H9 (cell line): ENCODE measurements at regions not wholly inside any gene's neighbourhood (a gene's known extent, or its start where the extent isn't known, plus 50 kb on each side); places are given as distances from the start of the nearest gene placed in this dataset.
"Not testable (repeated sequence)": the region's sequence is repeated elsewhere in the genome, so short reads cannot be mapped to it uniquely, and the experiment has no call there.

Experiments used
- DNase-seq: peaks from one replicate; pipeline ENCODE4 v3.0.0-alpha.2; 2017
- H2AFZ ChIP-seq: one replicate; pipeline ENCODE4 v1.6.1; 2013; ENCODE audit warnings: mild to moderate bottlenecking, low read length, control low read depth, moderate library complexity
- H2AK5ac ChIP-seq: 2 replicates; pipeline ENCODE4 v1.6.1; 2013; ENCODE audit warnings: low read length, control low read depth, mixed read lengths; ENCODE audit not compliant: insufficient read length
- H2BK120ac ChIP-seq: one replicate; pipeline ENCODE4 v1.6.1; 2013; ENCODE audit warnings: low read depth, mild to moderate bottlenecking, low read length, control low read depth, inconsistent platforms; ENCODE audit not compliant: poor library complexity, severe bottlenecking
- H2BK12ac ChIP-seq: 2 replicates; pipeline ENCODE4 v1.6.1; 2013; ENCODE audit warnings: low read length, control low read depth, mixed read lengths, low read depth; ENCODE audit not compliant: insufficient read length
- H2BK15ac ChIP-seq: 2 replicates; pipeline ENCODE4 v1.6.1; 2013; ENCODE audit warnings: low read depth, low read length, control low read depth
- H2BK20ac ChIP-seq: one replicate; pipeline ENCODE4 v1.6.1; 2013; ENCODE audit warnings: low read depth, mild to moderate bottlenecking, low read length, control low read depth, inconsistent platforms; ENCODE audit not compliant: poor library complexity, severe bottlenecking
- H2BK5ac ChIP-seq: 2 replicates; pipeline ENCODE4 v1.6.1; 2013; ENCODE audit warnings: low read length, control low read depth, mixed read lengths; ENCODE audit not compliant: insufficient read length
- H3K14ac ChIP-seq: 2 replicates; pipeline ENCODE4 v1.6.1; 2013; ENCODE audit warnings: low read length, control low read depth; ENCODE audit not compliant: insufficient read depth
- H3K18ac ChIP-seq: 2 replicates; pipeline ENCODE4 v1.6.1; 2013; ENCODE audit warnings: low read depth, mild to moderate bottlenecking, mixed read lengths, low read length, control low read depth; ENCODE audit not compliant: insufficient read length
- H3K23ac ChIP-seq: 2 replicates; pipeline ENCODE4 v1.6.1; 2013; ENCODE audit warnings: low read length, control low read depth, mixed read lengths, low read depth; ENCODE audit not compliant: insufficient read length
- H3K23me2 ChIP-seq: 2 replicates; pipeline ENCODE4 v1.6.1; 2013; ENCODE audit warnings: low read depth, mild to moderate bottlenecking, mixed read lengths, low read length, control low read depth; ENCODE audit not compliant: insufficient read length, poor library complexity, severe bottlenecking
- H3K27ac ChIP-seq: 2 replicates; pipeline ENCODE4 v1.5.1; 2013; ENCODE audit warnings: low read length, control low read depth, mixed read lengths, low read depth; ENCODE audit not compliant: insufficient read length
- H3K27me3 ChIP-seq: 2 replicates; pipeline ENCODE4 v1.6.1; 2013; ENCODE audit warnings: low read length, control low read depth, inconsistent platforms; ENCODE audit not compliant: insufficient read depth
- H3K4ac ChIP-seq: 2 replicates; pipeline ENCODE4 v1.6.1; 2013; ENCODE audit warnings: low read depth, mild to moderate bottlenecking, control low read depth, inconsistent platforms, low read length, moderate library complexity
- H3K4me1 ChIP-seq: 2 replicates; pipeline ENCODE4 v1.6.1; 2013; ENCODE audit warnings: low read length, control low read depth, inconsistent platforms; ENCODE audit not compliant: insufficient read depth
- H3K4me2 ChIP-seq: 2 replicates; pipeline ENCODE4 v1.6.1; 2013; ENCODE audit warnings: low read length, control low read depth, mixed read lengths; ENCODE audit not compliant: insufficient read length, insufficient read depth
- H3K56ac ChIP-seq: 2 replicates; pipeline ENCODE4 v1.6.1; 2013; ENCODE audit warnings: low read depth, mild to moderate bottlenecking, mixed read lengths, low read length, control low read depth; ENCODE audit not compliant: insufficient read length
- H3K79me1 ChIP-seq: 2 replicates; pipeline ENCODE4 v1.6.1; 2013; ENCODE audit warnings: low read depth, mild to moderate bottlenecking, moderate library complexity, low read length, control low read depth, inconsistent platforms; ENCODE audit not compliant: insufficient read depth, poor library complexity, severe bottlenecking
- H3K79me2 ChIP-seq: 2 replicates; pipeline ENCODE4 v1.6.1; 2013; ENCODE audit warnings: low read length, control low read depth, inconsistent platforms; ENCODE audit not compliant: insufficient read depth
- H3K9ac ChIP-seq: 2 replicates; pipeline ENCODE4 v1.6.1; 2013; ENCODE audit warnings: low read length, control low read depth, mixed read lengths; ENCODE audit not compliant: insufficient read length; ENCODE audit errors: extremely low read depth
- H3K9me3 ChIP-seq: one replicate; pipeline ENCODE4 v1.6.1; 2013; ENCODE audit warnings: low read depth, low read length, inconsistent platforms; ENCODE audit not compliant: control insufficient read depth
- H3T11ph ChIP-seq: one replicate; pipeline ENCODE4 v1.6.1; 2013; ENCODE audit warnings: mild to moderate bottlenecking, low read length, control low read depth, inconsistent platforms
- H4K20me1 ChIP-seq: one replicate; pipeline ENCODE4 v1.6.1; 2013; ENCODE audit not compliant: control insufficient read depth, insufficient read length, insufficient read depth
- H4K5ac ChIP-seq: 2 replicates; pipeline ENCODE4 v1.6.1; 2013; ENCODE audit warnings: low read depth, mild to moderate bottlenecking, mixed read lengths, low read length, control low read depth; ENCODE audit not compliant: insufficient read length
- H4K8ac ChIP-seq: replicated peaks from 2 replicates; pipeline ENCODE4 v1.6.1; 2013; ENCODE audit warnings: low read length, control low read depth, mixed read lengths, low read depth; ENCODE audit not compliant: insufficient read length
- H4K91ac ChIP-seq: 2 replicates; pipeline ENCODE4 v1.6.1; 2013; ENCODE audit warnings: low read depth, mild to moderate bottlenecking, moderate library complexity, mixed read lengths, low read length, control low read depth; ENCODE audit not compliant: insufficient read length
- H3K27ac Mint-ChIP-seq, 3 experiments: 2 replicates in 2 of 3; 3 replicates in 1 of 3; pipeline ENCODE4 v1.8.0; 2020 to 2021; ENCODE audit warnings: mixed read lengths in 3 of 3, mild to moderate bottlenecking in 1 of 3, moderate library complexity in 1 of 3
- H3K27me3 Mint-ChIP-seq: 2 replicates; pipeline ENCODE4 v1.8.0; 2021; ENCODE audit warnings: low read depth, mild to moderate bottlenecking, moderate library complexity, mixed read lengths
- H3K36me3 Mint-ChIP-seq, 3 experiments: 2 replicates in 2 of 3; 3 replicates in 1 of 3; pipeline ENCODE4 v1.8.0; 2020 to 2021; ENCODE audit warnings: low read depth in 3 of 3, mixed read lengths in 3 of 3; ENCODE audit not compliant: insufficient read depth in 1 of 3
- H3K4me1 Mint-ChIP-seq, 2 experiments: 2 replicates each; pipeline ENCODE4 v1.8.0; 2020; ENCODE audit warnings: mixed read lengths in 2 of 2
- H3K4me3 Mint-ChIP-seq, 2 experiments: 2 replicates in 1 of 2; 3 replicates in 1 of 2; pipeline ENCODE4 v1.8.0; 2020 to 2021; ENCODE audit warnings: mild to moderate bottlenecking in 2 of 2, mixed read lengths in 2 of 2, moderate library complexity in 1 of 2
- H3K9me3 Mint-ChIP-seq, 2 experiments: 2 replicates in 1 of 2; 3 replicates in 1 of 2; pipeline ENCODE4 v1.8.0; 2020; ENCODE audit warnings: mild to moderate bottlenecking in 2 of 2, mixed read lengths in 2 of 2, moderate library complexity in 1 of 2
- CTCF ChIP-seq: fragments of 200-600 bp; sonication (generic); conservative IDR thresholded peaks from 3 replicates; pipeline ENCODE4 v1.8.0; 2021; ENCODE audit warnings: antibody characterized with exemption, mild to moderate bottlenecking
- WGBS: extraction: QIAGEN DNeasy Blood & Tissue Kit; methylation state at CpG from one replicate; pipeline ENCODE4 v1.1.7; 2013; ENCODE audit warnings: missing lambda C conversion rate, low lambda C conversion rate, mixed read lengths; ENCODE audit not compliant: insufficient read length; ENCODE audit errors: extremely low coverage; 5-methylcytosine and 5-hydroxymethylcytosine counted together

- peaks cover 3% of the 10 kb centered on the region; the same call in 1 of the 2 replicates for H3K4me1 ChIP-seq
- no peaks in the 10 kb centered on the region for H3K79me2 ChIP-seq
- no peaks in the 10 kb centered on the region for H3K23me2 ChIP-seq
- no peaks in the 10 kb centered on the region; the same call in 1 of the 2 replicates for H3K27me3 Mint-ChIP-seq
- H3K36me3 Mint-ChIP-seq: no peaks in the 10 kb centered on the region
- no peak overlapping the region for H3K18ac ChIP-seq
- no peaks in the 10 kb centered on the region for H3K27me3 ChIP-seq
- H3K9me3 Mint-ChIP-seq: no peaks in the 10 kb centered on the region
- no peak overlapping the region for H3K27ac Mint-ChIP-seq
- no peak overlapping the region for H3K23ac ChIP-seq
- no peak overlapping the region for H2AFZ ChIP-seq
- H3K4me2 ChIP-seq: no peak overlapping the region
- H3K27ac ChIP-seq: no peak overlapping the region
- no peaks in the 10 kb centered on the region for H3K79me1 ChIP-seq
- no peak for DNase-seq
- H3K4me3 Mint-ChIP-seq: no peak overlapping the region
- no peaks in the 10 kb centered on the region for H4K20me1 ChIP-seq
- H3K9me3 ChIP-seq: no peaks in the 10 kb centered on the region
- no peak overlapping the region for H3K4ac ChIP-seq
- H2BK12ac ChIP-seq: no peak overlapping the region
- no peak overlapping the region for H2BK5ac ChIP-seq
- WGBS: no CpG with 5 or more reads among the region's 2 CpGs
- H2BK15ac ChIP-seq: no peak overlapping the region
- no peak overlapping the region for H3K9ac ChIP-seq
- H4K8ac ChIP-seq: no peak overlapping the region
- no peak overlapping the region for H3K56ac ChIP-seq
- H4K91ac ChIP-seq: no peak overlapping the region
- H3K4me1 Mint-ChIP-seq: peaks cover 22 to 23% of the 10 kb centered on the region in 2 experiments
- H2BK20ac ChIP-seq: no peak overlapping the region
- no peak overlapping the region for H3T11ph ChIP-seq
- H3K14ac ChIP-seq: no peak overlapping the region
- H4K5ac ChIP-seq: no peak overlapping the region
- H2AK5ac ChIP-seq: no peak overlapping the region
- no peak overlapping the region for H2BK120ac ChIP-seq
- TF ChIP-seq CTCF: no peak
These were observed 1175.2 kb upstream of the DIAPH2 start for GRCh38 chrX:95509474-95509873.

- H3K4me3 Mint-ChIP-seq, H3K14ac ChIP-seq, H2BK12ac ChIP-seq, H3K4me1 Mint-ChIP-seq, H2BK15ac ChIP-seq, H4K8ac ChIP-seq, H3K56ac ChIP-seq, H3K79me1 ChIP-seq, H3K4ac ChIP-seq, H3T11ph ChIP-seq, H3K27me3 ChIP-seq, H4K20me1 ChIP-seq, H3K27me3 Mint-ChIP-seq, H3K4me2 ChIP-seq, H4K91ac ChIP-seq, H2BK5ac ChIP-seq, H2BK20ac ChIP-seq, H3K27ac Mint-ChIP-seq, H2AK5ac ChIP-seq, H3K9me3 Mint-ChIP-seq, H3K23me2 ChIP-seq, H3K4me1 ChIP-seq, H3K9me3 ChIP-seq, H3K79me2 ChIP-seq, DNase-seq, H3K18ac ChIP-seq, H3K27ac ChIP-seq, H2AFZ ChIP-seq, H4K5ac ChIP-seq, H3K9ac ChIP-seq, H2BK120ac ChIP-seq, H3K23ac ChIP-seq: not testable (repeated sequence)
- peaks cover 0 to 12% (median 0%) of the 10 kb centered on the region in 3 experiments; a peak in 3 of 7 replicates for H3K36me3 Mint-ChIP-seq
- no CpG with 5 or more reads among the region's 5 CpGs for WGBS
These were observed 1160.6 kb upstream of the DIAPH2 start for GRCh38 chrX:95524018-95524417.
